Right lobe of liver (tissue), 6 donors: ENCODE measurements at regions not wholly inside any gene's neighbourhood (a gene's known extent, or its start where the extent isn't known, plus 50 kb on each side); places are given as distances from the start of the nearest gene placed in this dataset.
A peak's percentile ranks its signal among the peaks of the same experiment; 100 is the strongest.

Experiments used
- ATAC-seq, 4 donors: fragments of 200-7000 bp; cut with Tn5 transposase; one replicate each; pipeline ENCODE4 v1.9.1; 2020; ENCODE audit warnings: mild to moderate bottlenecking in 4 of 4, moderate library complexity in 4 of 4
- DNase-seq, 3 donors: peaks; one replicate each; pipeline ENCODE4 v3.0.0-alpha.2; 2020
- H3K27ac ChIP-seq, 3 donors: fragments of 200-600 bp; one replicate each; pipeline ENCODE4 v1.8.0; 2022
- H3K27me3 ChIP-seq, 2 donors: fragments of 200-600 bp; one replicate each; pipeline ENCODE4 v1.8.0; 2022
- H3K36me3 ChIP-seq, 4 donors: fragments of 200-600 bp; sonication (generic) in 1 of 4; one replicate each; pipeline versions ENCODE4 v1.5.1 to v1.8.0; 2017 to 2022; ENCODE audit warnings: control low read depth in 1 of 4
- H3K4me1 ChIP-seq, 4 donors: fragments of 200-600 bp; sonication (generic) in 1 of 4; one replicate each; pipeline versions ENCODE4 v1.5.1 to v1.8.0; 2017 to 2022; ENCODE audit warnings: control low read depth in 1 of 4
- H3K4me3 ChIP-seq, 3 donors: fragments of 200-600 bp; one replicate each; pipeline ENCODE4 v1.8.0; 2022
- H3K9me3 ChIP-seq, 4 donors: fragments of 200-600 bp; sonication (generic) in 1 of 4; one replicate each; pipeline versions ENCODE4 v1.5.1 to v1.8.0; 2017 to 2022; ENCODE audit warnings: control low read depth in 1 of 4
- POLR2A ChIP-seq: fragments of 450-650 bp; IDR thresholded peaks from one replicate; pipeline ENCODE4 v1.6.1; 2017; ENCODE audit warnings: antibody characterized with exemption, mild to moderate bottlenecking
- WGBS: methylation state at CpG from one replicate; pipeline ENCODE4 v1.1.6; 2018; ENCODE audit warnings: low coverage, low lambda C conversion rate; ENCODE audit not compliant: insufficient coverage; ENCODE audit errors: missing lambda C conversion rate; 5-methylcytosine and 5-hydroxymethylcytosine counted together
- intact Hi-C, 2 donors: fragments of 100-400 bp; cut with DNase I; formaldehyde crosslinking; loops; one replicate each; pipeline versions ENCODE4 v1.11.2 to v1.14.1; 2022
- TF ChIP-seq, protein P1 (sequence below), 4 donors: fragments of 200-600 bp in 3 of 4; fragments of 450-650 bp in 1 of 4; IDR thresholded peaks; one replicate each; pipeline versions ENCODE4 v1.5.1 to v1.8.0; 2016 to 2022; ENCODE audit warnings: antibody characterized with exemption in 4 of 4, mild to moderate bottlenecking in 2 of 4
- donor health status: DM: no; HTN: yes; CAD: no.
- donor health status: DM: no; HTN: no; CAD: no.
- donor health status: DM: no; HTN: no; CAD: no.
- donor health status: DM: no; HTN: yes; CAD: no.
- donor health status: DM: no; HTN: yes; CAD: no.

DNA sequence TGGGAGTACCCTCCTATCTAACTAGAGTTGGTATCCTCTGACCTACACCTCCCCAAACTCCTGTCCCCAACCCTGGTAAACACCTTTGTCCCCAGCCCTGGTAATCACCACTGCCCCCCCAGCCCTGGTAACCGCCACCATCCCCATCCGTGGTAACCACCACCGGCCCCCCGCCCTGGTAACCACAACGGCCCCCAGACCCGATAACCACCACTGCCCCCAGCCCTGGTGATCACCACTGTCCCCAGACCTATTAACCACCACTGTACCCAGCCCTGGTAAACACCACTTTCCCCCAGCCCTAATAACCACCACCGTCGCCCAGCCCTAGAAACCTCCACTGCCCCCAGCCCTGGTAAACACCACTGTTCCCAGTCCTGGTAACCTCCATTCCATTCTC lies 820.2 kb upstream of the SALL3 start:
- DNase-seq, result no peak
- WGBS, result 88% methylated on average over 7 of the region's 8 CpGs
- Histone ChIP-seq H3K4me1 (no peaks in the 10 kb centered on the region), H3K9me3 (no peaks in the 10 kb centered on the region), H3K27me3 (no peaks in the 10 kb centered on the region), H3K4me3 (no peak overlapping the region), H3K36me3 (no peaks in the 10 kb centered on the region), H3K27ac (no peak overlapping the region)
- intact Hi-C loops, result no loop called here
- no peak for TF ChIP-seq POLR2A
- TF ChIP-seq, protein P1, sequence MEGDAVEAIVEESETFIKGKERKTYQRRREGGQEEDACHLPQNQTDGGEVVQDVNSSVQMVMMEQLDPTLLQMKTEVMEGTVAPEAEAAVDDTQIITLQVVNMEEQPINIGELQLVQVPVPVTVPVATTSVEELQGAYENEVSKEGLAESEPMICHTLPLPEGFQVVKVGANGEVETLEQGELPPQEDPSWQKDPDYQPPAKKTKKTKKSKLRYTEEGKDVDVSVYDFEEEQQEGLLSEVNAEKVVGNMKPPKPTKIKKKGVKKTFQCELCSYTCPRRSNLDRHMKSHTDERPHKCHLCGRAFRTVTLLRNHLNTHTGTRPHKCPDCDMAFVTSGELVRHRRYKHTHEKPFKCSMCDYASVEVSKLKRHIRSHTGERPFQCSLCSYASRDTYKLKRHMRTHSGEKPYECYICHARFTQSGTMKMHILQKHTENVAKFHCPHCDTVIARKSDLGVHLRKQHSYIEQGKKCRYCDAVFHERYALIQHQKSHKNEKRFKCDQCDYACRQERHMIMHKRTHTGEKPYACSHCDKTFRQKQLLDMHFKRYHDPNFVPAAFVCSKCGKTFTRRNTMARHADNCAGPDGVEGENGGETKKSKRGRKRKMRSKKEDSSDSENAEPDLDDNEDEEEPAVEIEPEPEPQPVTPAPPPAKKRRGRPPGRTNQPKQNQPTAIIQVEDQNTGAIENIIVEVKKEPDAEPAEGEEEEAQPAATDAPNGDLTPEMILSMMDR (IDR thresholded peaks at IDR 0.05), result no peak
- ATAC-seq, result no peak

DNA sequence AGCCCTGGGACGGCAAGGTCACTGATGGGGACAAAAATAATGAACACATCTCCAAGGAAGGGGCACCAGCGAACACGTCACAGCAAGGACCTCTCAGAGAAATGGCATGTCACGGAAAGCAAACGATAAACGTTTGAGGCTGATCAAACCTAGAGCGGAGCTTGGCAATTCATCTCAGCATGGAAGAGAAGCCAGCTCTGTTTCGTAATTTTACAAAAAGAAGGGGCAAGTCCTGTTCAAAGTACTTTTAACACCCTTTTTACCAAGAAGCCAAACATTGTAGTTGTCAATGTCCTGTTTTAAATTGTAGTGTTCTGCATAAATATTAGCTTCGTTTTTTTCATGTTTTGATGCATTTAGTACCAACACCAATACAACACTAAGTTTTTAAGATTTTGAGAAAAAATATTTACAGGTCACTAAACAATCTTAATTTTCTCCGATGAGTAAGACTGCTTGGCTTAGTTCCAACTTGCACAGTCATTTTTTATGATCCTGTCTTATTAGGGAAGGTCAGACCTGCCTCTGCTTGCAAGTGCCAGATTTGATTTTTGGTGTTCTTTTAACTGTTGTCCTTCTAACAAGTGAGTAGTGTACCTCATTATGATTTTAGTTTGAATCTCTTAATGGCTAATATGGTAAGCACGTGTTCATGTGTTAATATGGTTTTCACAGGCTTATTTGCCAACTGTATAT lies 818.5 kb upstream of the SALL3 start:
- peak in 3 of 4 donors; percentile 50 to 83 (median 66) for ATAC-seq
- intact Hi-C loops, result no loop called here

DNA sequence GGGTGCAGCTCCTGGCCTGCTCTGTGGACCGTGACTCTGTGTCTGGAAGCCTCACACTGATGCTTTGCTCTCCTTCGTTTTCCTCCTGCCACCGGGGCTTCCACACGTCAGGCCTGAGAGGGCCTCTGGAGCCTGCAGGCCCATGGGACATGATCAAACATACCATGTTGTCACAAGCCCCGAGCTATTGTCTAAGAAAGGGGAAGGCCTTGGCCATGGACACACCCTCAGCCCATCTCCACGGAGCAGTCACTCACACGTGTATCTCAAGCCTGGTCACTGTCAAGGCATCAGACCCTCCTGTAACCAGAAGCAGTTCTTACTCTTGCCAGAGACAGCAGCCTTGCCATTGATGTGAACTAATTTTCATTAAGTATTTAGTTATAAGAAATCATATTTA lies 814.1 kb upstream of the SALL3 start:
- Histone ChIP-seq H3K27me3 (no peaks in the 10 kb centered on the region), H3K4me3 (no peak overlapping the region), H3K9me3 (no peaks in the 10 kb centered on the region), H3K36me3 (no peaks in the 10 kb centered on the region), H3K4me1 (no peaks in the 10 kb centered on the region), H3K27ac (no peak overlapping the region)
- ATAC-seq, result no peak
- no peak for DNase-seq
- intact Hi-C loops, result no loop called here
- 68% methylated on average over 4 of the region's 7 CpGs for WGBS
- TF ChIP-seq, protein P1 (IDR thresholded peaks at IDR 0.05), result no peak
- no peak for TF ChIP-seq POLR2A

More for the DNA sequence above, 818.5 kb upstream of the SALL3 start:
- Histone ChIP-seq H3K4me3 (no peak overlapping the region), H3K4me1 (no peaks in the 10 kb centered on the region), H3K36me3 (no peaks in the 10 kb centered on the region), H3K9me3 (no peaks in the 10 kb centered on the region), H3K27ac (no peak overlapping the region), H3K27me3 (no peaks in the 10 kb centered on the region)
- DNase-seq, result no peak
- no peak for TF ChIP-seq POLR2A
- TF ChIP-seq, protein P1 (IDR thresholded peaks at IDR 0.05), result no peak
- WGBS, result 31% methylated on average over 11 of the region's 11 CpGs

DNA sequence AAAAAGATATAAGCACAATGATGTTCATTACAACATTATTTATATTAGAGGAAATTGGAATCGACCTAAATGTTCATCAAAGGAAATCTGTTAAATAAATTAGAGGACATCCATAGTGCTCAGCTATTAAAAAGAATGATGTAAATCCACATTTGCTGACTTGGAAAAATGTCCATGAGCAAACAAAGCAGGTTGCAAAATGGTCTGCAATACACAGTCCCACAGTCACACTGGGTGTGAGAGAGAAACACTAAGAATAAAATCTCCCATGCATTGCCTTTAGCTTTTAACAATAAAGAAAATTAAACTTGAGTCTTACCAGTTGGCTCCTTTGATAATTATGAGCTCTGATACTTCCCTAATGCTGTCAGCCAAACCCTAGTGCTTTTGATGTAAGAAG lies 811.1 kb upstream of the SALL3 start:
- H3K36me3 ChIP-seq, result no peaks in the 10 kb centered on the region
- WGBS, result 23% methylated on average over 1 of the region's 1 CpG
- H3K27me3 ChIP-seq, result no peaks in the 10 kb centered on the region
- ATAC-seq (peak in 2 of 4 donors; percentile 62 to 73), DNase-seq (no peak)
- no peak overlapping the region for H3K4me3 ChIP-seq
- H3K4me1 ChIP-seq, result no peaks in the 10 kb centered on the region
- no peak overlapping the region for H3K27ac ChIP-seq
- intact Hi-C loops, result no loop called here
- H3K9me3 ChIP-seq, result no peaks in the 10 kb centered on the region
- TF ChIP-seq, protein P1 (IDR thresholded peaks at IDR 0.05), result no peak
- no peak for TF ChIP-seq POLR2A
